GDM1 (cell line): ENCODE measurements at regions not wholly inside any gene's neighbourhood (a gene's known extent, or its start where the extent isn't known, plus 50 kb on each side); places are given as distances from the start of the nearest gene placed in this dataset.
"Not testable (repeated sequence)": the region's sequence is repeated elsewhere in the genome, so short reads cannot be mapped to it uniquely, and the experiment has no call there.

ENCODE experiments used
- DNase-seq: peaks from one replicate; lab custom pipeline; 2025; lab: John Stamatoyannopoulos, UW

DNA sequence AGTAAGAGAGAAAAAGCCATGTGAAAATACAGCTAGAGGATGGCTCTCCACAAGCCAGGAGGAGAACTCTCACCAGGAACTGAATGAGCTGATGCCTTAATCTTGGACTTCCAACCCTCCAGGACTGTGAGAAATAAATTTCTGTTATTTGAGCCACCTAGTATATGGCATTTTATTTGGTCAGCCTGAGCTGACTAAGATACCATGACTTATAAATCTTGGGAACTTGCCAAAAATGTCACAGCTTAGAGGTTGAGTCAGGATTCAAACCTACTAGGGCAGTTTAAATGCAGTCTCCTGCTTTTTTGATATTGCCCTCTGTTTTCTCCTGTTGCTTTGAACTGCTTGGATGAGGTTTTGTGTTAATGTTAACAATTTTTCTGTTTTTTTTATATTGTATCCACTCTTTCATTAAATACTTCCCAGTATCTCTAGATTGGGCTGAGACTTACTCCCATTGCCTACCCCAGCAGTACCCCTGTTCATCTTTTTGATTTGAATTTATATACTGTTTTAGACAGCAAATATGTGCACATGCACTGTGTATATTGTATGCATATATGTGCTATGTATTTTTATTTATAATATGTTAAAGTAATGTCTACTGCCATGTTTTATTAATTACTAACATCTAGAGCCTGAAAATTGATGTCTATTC lies 1223.2 kb downstream of the OTOL1 start:
- no peak for DNase-seq

- no peak for DNase-seq
Measured at GRCh38 chr3:162721736-162722135, 1225.1 kb downstream of the OTOL1 start.

- no peak for DNase-seq
Measured at GRCh38 chr3:162722337-162722736, 1225.7 kb downstream of the OTOL1 start.

DNA sequence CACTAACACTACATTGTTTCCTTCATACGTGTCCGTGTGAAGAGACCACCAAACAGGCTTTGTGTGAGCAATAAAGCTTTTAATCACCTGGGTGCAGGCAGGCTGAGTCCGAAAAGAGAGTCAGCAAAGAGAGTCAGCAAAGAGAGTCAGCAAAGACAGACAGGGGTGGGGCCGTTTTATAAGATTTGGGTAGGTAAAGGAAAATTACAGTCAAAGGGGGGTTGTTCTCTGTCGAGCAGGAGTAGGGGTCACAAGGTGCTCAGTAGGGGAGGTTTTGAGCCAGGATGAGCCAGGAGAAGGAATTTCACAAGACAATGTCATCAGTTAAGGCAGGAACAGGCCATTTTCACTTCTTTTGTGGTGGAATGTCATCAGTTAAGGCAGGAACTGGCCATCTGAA lies 1226.2 kb downstream of the OTOL1 start:
- not testable (repeated sequence) for DNase-seq

DNA sequence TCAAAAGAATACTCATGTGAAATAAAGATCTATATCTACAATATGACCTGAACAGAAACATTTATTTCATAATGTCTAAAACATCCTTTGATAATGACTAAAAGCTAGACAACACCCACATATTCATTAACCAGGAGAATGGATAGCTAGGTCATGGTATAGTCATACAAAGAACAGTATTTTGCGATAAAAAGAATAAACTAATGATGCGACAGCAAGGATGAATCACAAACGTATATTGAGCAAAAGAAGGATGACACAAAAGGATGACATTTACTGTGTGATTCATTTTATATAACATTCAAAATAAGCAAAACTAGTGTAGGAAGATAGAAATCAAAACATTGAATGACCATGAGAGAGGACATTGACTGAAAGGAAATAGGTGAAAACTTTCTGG lies 1233.1 kb downstream of the OTOL1 start:
- no peak for DNase-seq

DNA sequence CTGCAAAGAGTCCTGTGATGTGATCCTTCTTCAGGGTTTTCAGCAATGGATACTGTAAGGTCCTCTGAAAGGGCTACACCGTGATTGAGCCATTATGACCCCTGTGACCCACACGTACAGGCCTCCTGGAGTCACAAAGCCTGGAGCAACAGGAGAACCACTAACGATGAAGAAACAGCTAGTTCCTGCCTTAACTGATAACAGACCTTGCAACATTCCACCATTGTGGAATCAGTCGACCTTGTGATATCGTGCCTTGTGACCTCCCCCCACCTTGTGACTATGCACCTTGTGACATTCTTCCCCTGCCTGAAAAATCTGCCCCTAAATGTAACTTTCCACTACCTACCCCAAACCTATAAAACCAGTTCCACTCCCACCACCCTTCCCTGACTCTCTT lies 1235.4 kb downstream of the OTOL1 start:
- not testable (repeated sequence) for DNase-seq

- DNase-seq = no peak
Measured at GRCh38 chr3:162738784-162739183, 1242.2 kb downstream of the OTOL1 start.

- DNase-seq = no peak
Measured at GRCh38 chr3:162740941-162741596, 1244.5 kb downstream of the OTOL1 start.

GRCh38 chr3:162742159-162742717 lies 1245.6 kb downstream of the OTOL1 start:
- no peak for DNase-seq

GRCh38 chr3:162743091-162743490 lies 1246.5 kb downstream of the OTOL1 start:
- no peak for DNase-seq

DNA sequence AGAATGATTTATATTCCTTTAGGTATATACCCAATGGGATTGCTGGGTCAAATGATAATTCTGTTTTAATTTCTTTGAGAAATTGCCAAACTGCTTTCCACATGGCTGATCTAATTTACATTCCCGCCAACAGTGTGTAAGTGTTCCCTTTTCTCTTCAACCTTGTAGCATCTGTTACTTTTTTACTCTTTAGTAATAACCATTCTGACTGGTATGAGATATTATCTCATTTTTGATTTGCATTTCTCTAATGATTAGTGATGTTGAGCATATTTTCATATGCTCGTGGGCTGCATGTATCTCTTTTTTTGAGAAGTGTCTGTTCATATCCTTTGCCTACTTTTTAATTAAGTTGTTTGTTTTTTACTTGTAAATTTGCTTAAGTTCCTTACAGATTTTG lies 1264.2 kb downstream of the OTOL1 start:
- no peak for DNase-seq

GRCh38 chr3:162764051-162764807 lies 1267.6 kb downstream of the OTOL1 start:
- no peak for DNase-seq

DNA sequence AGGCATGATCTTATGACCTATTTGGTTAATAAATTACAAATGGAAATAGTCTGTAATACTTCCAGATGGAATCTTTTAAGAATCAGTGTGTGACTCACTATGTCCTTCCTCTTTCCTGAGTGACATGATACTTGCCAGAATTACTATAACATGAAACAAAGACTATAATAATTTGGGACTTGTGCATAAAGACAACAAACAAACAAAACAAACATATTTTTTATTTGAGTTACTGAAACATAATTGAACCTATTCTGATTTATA lies 1268.1 kb downstream of the OTOL1 start:
- no peak for DNase-seq

DNA sequence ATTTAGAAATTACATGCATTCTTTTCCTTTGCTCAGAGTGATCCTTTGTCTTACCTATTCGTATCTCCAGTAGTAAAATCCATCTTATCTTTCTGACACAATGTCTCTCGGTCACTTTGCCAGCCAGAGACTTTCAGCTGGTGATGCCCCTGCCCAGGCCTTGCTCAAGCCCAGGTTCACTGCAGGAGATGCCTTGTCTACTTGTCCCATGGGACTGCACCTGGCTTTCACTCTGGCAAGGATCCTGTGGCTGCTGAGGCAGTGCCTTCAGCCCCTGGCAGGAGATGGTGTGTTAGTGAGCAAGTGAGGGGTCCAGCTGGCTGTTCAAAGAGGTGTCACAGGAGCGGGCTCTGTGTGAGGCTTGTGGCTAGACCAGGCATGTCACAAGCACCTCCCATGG lies 1268.9 kb downstream of the OTOL1 start:
- no peak for DNase-seq

DNA sequence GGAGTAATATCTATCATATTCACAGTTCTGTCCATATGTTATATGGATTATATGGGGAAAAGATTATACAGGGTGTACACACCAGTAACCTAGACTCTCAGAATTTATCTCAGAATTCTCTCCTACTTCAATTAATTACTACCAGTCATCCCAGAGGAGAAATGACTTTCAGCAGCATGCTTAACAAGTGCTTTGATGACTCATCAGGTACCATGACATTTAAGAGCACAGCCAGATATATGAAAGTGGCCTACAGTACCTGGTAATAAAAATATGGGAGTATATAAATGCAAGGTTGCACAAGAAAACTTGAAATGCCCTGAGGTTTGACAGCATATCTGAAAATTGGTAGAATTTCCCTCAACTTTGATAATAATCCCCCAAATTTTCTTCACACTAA lies 1273.0 kb downstream of the OTOL1 start:
- DNase-seq = no peak

GRCh38 chr3:162770551-162770950 lies 1273.9 kb downstream of the OTOL1 start:
- no peak for DNase-seq

GRCh38 chr3:162774613-162775100 lies 1278.0 kb downstream of the OTOL1 start:
- DNase-seq = no peak

GRCh38 chr3:162776148-162776547 lies 1279.5 kb downstream of the OTOL1 start:
- no peak for DNase-seq

GRCh38 chr3:162777118-162777517 lies 1280.5 kb downstream of the OTOL1 start:
- DNase-seq = no peak

DNA sequence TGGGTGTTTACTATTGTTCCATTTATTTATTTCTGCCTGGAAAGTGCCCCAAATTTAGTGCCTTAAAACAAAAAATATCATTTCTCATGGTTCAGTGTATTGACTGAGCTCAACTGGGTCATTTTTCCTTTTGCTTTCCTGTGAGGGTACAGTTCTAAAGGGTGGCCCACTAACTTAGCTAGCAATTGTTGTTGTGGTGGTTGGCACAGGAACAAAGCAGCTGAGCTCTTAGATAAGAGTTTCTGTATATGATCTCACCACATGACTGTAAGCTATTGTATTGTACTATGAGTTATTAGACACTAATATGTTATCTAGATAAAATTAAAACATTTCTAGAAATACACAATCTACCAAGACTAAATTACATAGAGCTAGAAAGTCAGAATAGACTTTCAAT lies 1283.7 kb downstream of the OTOL1 start:
- no peak for DNase-seq

DNA sequence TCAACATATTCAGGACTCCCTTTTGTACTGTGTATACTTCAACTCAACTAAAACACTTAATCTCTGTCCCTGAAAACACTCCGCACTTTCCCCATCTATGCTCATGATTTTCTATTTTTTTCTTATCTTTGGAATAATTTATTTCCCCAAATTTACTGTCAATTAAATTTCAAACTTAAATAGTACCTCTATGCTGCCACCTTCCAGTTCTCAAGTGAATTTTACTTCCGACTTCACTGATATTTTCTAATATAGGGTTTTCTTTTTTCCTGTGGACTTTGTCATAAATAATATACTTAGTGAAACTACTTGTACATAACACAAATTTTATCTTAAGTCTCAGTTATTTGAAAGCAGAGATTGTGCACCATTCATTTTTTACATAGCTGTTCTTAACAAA lies 1303.3 kb downstream of the OTOL1 start:
- no peak for DNase-seq

GRCh38 chr3:162802228-162802965 lies 1305.8 kb downstream of the OTOL1 start:
- DNase-seq = no peak
